H1 (cell line): ENCODE measurements at regions not wholly inside any gene's neighbourhood (a gene's known extent, or its start where the extent isn't known, plus 50 kb on each side); places are given as distances from the start of the nearest gene placed in this dataset.

Experiments used
- CTCF ChIA-PET: fragments of 300-600 bp; sonication (Branson Sonifier 250); formaldehyde crosslinking; loops from one replicate; lab custom pipeline; 2021; ENCODE audit not compliant: partially characterized antibody; lab: Charles Lee
- POLR2A ChIA-PET: fragments of 300-600 bp; sonication (Branson Sonifier 250); formaldehyde crosslinking; loops from one replicate; lab custom pipeline; 2021; ENCODE audit warnings: inconsistent platforms; ENCODE audit not compliant: partially characterized antibody; lab: Charles Lee
- DNase-seq, 2 experiments: peaks; one replicate each; pipeline versions ENCODE4 v3.0.0 to v3.0.0-alpha.2; 2010 to 2022; ENCODE audit warnings: low spot score in 2 of 2, low read depth in 1 of 2, mixed read lengths in 1 of 2
- FAIRE-seq: peaks from 2 replicates; lab custom pipeline; 2011; peaks lifted over from hg19 to GRCh38; lab: Jason Lieb, UNC
- H2AFZ ChIP-seq: 2 replicates; pipeline ENCODE4 v1.8.1; 2012; ENCODE audit warnings: low read length, inconsistent platforms
- H2AK5ac ChIP-seq: 2 replicates; pipeline ENCODE4 v1.6.1; 2013; ENCODE audit warnings: low read depth, low read length
- H2BK120ac ChIP-seq: replicated peaks from 2 replicates; pipeline ENCODE3; 2013; ENCODE audit warnings: low read depth, low read length, inconsistent platforms
- H2BK12ac ChIP-seq: 2 replicates; pipeline ENCODE4 v1.6.1; 2013; ENCODE audit warnings: low read depth, low read length
- H2BK15ac ChIP-seq: 2 replicates; pipeline ENCODE4 v1.6.1; 2013; ENCODE audit warnings: low read length
- H2BK20ac ChIP-seq: 2 replicates; pipeline ENCODE4 v1.6.1; 2013; ENCODE audit warnings: low read length
- H2BK5ac ChIP-seq: 2 replicates; pipeline ENCODE4 v1.6.1; 2013; ENCODE audit warnings: low read depth, low read length
- H3K14ac ChIP-seq: 2 replicates; pipeline ENCODE4 v1.6.1; 2013; ENCODE audit warnings: inconsistent platforms; ENCODE audit not compliant: insufficient read length
- H3K18ac ChIP-seq: 2 replicates; pipeline ENCODE4 v1.6.1; 2013; ENCODE audit warnings: low read length; ENCODE audit errors: extremely low read depth
- H3K23ac ChIP-seq: 2 replicates; pipeline ENCODE4 v1.6.1; 2013; ENCODE audit warnings: inconsistent platforms; ENCODE audit not compliant: insufficient read length
- H3K23me2 ChIP-seq: 2 replicates; pipeline ENCODE4 v1.6.1; 2013; ENCODE audit warnings: low read depth, low read length
- H3K27ac ChIP-seq: 2 replicates; pipeline ENCODE4 v1.6.1; 2011; ENCODE audit warnings: low read depth, low read length, inconsistent platforms
- H3K27me3 ChIP-seq, 4 experiments: replicated peaks in 1 of 4; 1 replicate in 1 of 4; 2 replicates in 3 of 4; pipeline versions ENCODE4 v1.6.1 to v1.8.1; 2011 to 2013; ENCODE audit warnings: low read length in 3 of 4, mild to moderate bottlenecking in 3 of 4, inconsistent platforms in 2 of 4, mixed read lengths in 2 of 4, moderate library complexity in 1 of 4; ENCODE audit not compliant: control insufficient read depth in 3 of 4, insufficient read depth in 3 of 4; ENCODE audit errors: extremely low read depth in 1 of 4
- H3K36me3 ChIP-seq, 4 experiments: 2 replicates each; pipeline versions ENCODE4 v1.6.1 to v1.8.1; 2011 to 2013; ENCODE audit warnings: mild to moderate bottlenecking in 4 of 4, low read length in 3 of 4, moderate library complexity in 2 of 4, control low read depth in 1 of 4, inconsistent platforms in 1 of 4; ENCODE audit not compliant: insufficient read depth in 4 of 4, control insufficient read depth in 2 of 4
- H3K4ac ChIP-seq: replicated peaks from 2 replicates; pipeline ENCODE3; 2013; ENCODE audit warnings: low read length, low read depth, mixed read lengths, inconsistent platforms; ENCODE audit not compliant: insufficient read length
- H3K4me1 ChIP-seq, 4 experiments: replicated peaks in 1 of 4; 1 replicate in 1 of 4; 2 replicates in 3 of 4; pipeline versions ENCODE4 v1.6.1 to v1.8.1; 2011 to 2013; ENCODE audit warnings: low read length in 3 of 4, inconsistent platforms in 2 of 4, mixed read lengths in 1 of 4; ENCODE audit not compliant: insufficient read depth in 4 of 4, control insufficient read depth in 3 of 4
- H3K4me2 ChIP-seq, 2 experiments: 2 replicates each; pipeline versions ENCODE4 v1.6.1 to v1.8.1; 2011 to 2013; ENCODE audit warnings: low read depth in 2 of 2, low read length in 2 of 2, control low read depth in 1 of 2, inconsistent platforms in 1 of 2, mild to moderate bottlenecking in 1 of 2; ENCODE audit not compliant: insufficient read depth in 1 of 2
- H3K4me3 ChIP-seq, 4 experiments: fragments of 200-600, 300-600 bp in 1 of 4; sonication (generic), shearing (Covaris generic), sonication (Bioruptor Twin) in 1 of 4; 2 replicates each; pipeline versions ENCODE4 v1.5.1 to v1.8.1; 2011 to 2016; ENCODE audit warnings: low read length in 4 of 4, low read depth in 3 of 4, control low read depth in 2 of 4, inconsistent platforms in 2 of 4, mild to moderate bottlenecking in 2 of 4, mixed read lengths in 1 of 4, moderate library complexity in 1 of 4; ENCODE audit not compliant: insufficient read depth in 2 of 4; ENCODE audit errors: extremely low read depth in 1 of 4
- H3K56ac ChIP-seq: replicated peaks from 2 replicates; pipeline ENCODE3; 2013; ENCODE audit warnings: low read depth, mild to moderate bottlenecking, mixed read lengths, low read length, inconsistent platforms; ENCODE audit not compliant: insufficient read length
- H3K79me1 ChIP-seq: 2 replicates; pipeline ENCODE4 v1.6.1; 2013; ENCODE audit warnings: low read depth, low read length, control low read depth
- H3K79me2 ChIP-seq, 2 experiments: 2 replicates each; pipeline versions ENCODE4 v1.6.1 to v1.8.1; 2012 to 2013; ENCODE audit warnings: low read length in 2 of 2, mild to moderate bottlenecking in 2 of 2, inconsistent platforms in 1 of 2; ENCODE audit not compliant: insufficient read depth in 2 of 2, control insufficient read depth in 1 of 2
- H3K9ac ChIP-seq, 4 experiments: replicated peaks in 1 of 4; 1 replicate in 1 of 4; 2 replicates in 3 of 4; pipeline versions ENCODE4 v1.6.1 to v1.8.1; 2011 to 2013; ENCODE audit warnings: low read depth in 3 of 4, low read length in 3 of 4, control low read depth in 2 of 4, mild to moderate bottlenecking in 2 of 4, moderate library complexity in 2 of 4, inconsistent platforms in 1 of 4; ENCODE audit errors: extremely low read depth in 1 of 4
- H3K9me3 ChIP-seq, 2 experiments: 2 replicates each; pipeline versions ENCODE4 v1.6.1 to v1.8.1; 2012 to 2013; ENCODE audit warnings: mild to moderate bottlenecking in 2 of 2, moderate library complexity in 2 of 2, control low read depth in 1 of 2, inconsistent platforms in 1 of 2, low read depth in 1 of 2, low read length in 1 of 2, mixed read lengths in 1 of 2; ENCODE audit not compliant: insufficient read depth in 2 of 2
- H4K20me1 ChIP-seq, 2 experiments: replicated peaks in 1 of 2; 2 replicates each; pipeline versions ENCODE3 to v1.8.1; 2011 to 2013; ENCODE audit warnings: inconsistent platforms in 2 of 2, low read length in 2 of 2, mild to moderate bottlenecking in 1 of 2; ENCODE audit not compliant: insufficient read depth in 2 of 2, control insufficient read depth in 1 of 2
- H4K5ac ChIP-seq: 2 replicates; pipeline ENCODE4 v1.6.1; 2013; ENCODE audit warnings: low read length, low read depth, mixed read lengths, inconsistent platforms; ENCODE audit not compliant: insufficient read length
- H4K8ac ChIP-seq: 2 replicates; pipeline ENCODE4 v1.8.0; 2013; ENCODE audit warnings: mild to moderate bottlenecking, moderate library complexity, low read length, inconsistent platforms; ENCODE audit not compliant: insufficient read depth; ENCODE audit errors: extremely low read depth
- H4K91ac ChIP-seq: replicated peaks from 2 replicates; pipeline ENCODE3; 2013; ENCODE audit warnings: low read length, mixed read lengths, inconsistent platforms; ENCODE audit not compliant: insufficient read length
- CBX5 ChIP-seq: fragments of 300-800, 300-1000 bp; sonication (generic); IDR thresholded peaks from 2 replicates; pipeline ENCODE4 v1.7.1; 2016; ENCODE audit warnings: antibody characterized with exemption, low read length, low read depth
- CHD1 ChIP-seq: IDR thresholded peaks from 2 replicates; pipeline ENCODE4 v1.6.1; 2012; ENCODE audit warnings: low read depth, low read length, improper control_type of control experiment
- POU5F1 ChIP-seq: IDR thresholded peaks from 2 replicates; pipeline ENCODE4 v1.6.1; 2011; ENCODE audit warnings: low read depth, mild to moderate bottlenecking, low read length, moderate library complexity
- RNF2 ChIP-seq: fragments of 200-900, 300-1000 bp; sonication (generic); IDR thresholded peaks from 2 replicates; pipeline ENCODE4 v1.7.1; 2016; ENCODE audit warnings: borderline replicate concordance, low read depth, mild to moderate bottlenecking, antibody characterized with exemption, low read length; ENCODE audit not compliant: poor library complexity, severe bottlenecking; ENCODE audit errors: missing control alignments
- SAP30 ChIP-seq: fragments of 300-600 bp; sonication (generic); IDR thresholded peaks from 2 replicates; pipeline ENCODE4 v1.7.1; 2012; ENCODE audit warnings: low read length, moderate library complexity, mild to moderate bottlenecking, inconsistent platforms; ENCODE audit not compliant: insufficient read depth, insufficient replicate concordance
- TAF1 ChIP-seq: IDR thresholded peaks from 2 replicates; pipeline ENCODE4 v1.6.1; 2011; ENCODE audit warnings: mild to moderate bottlenecking, low read depth, low read length
- TCF12 ChIP-seq: IDR thresholded peaks from 2 replicates; pipeline ENCODE4 v1.6.1; 2011; ENCODE audit warnings: low read depth, mild to moderate bottlenecking, low read length
- WGBS, 2 experiments: shearing (Covaris generic) in 1 of 2; methylation state at CpG; one replicate each; pipeline versions ENCODE4 v1.1.6 to v1.1.7; 2013 to 2015; ENCODE audit warnings: low lambda C conversion rate in 2 of 2, mixed read lengths in 2 of 2, inconsistent platforms in 1 of 2, low coverage in 1 of 2, missing lambda C conversion rate in 1 of 2; ENCODE audit not compliant: insufficient replicate concordance in 2 of 2, insufficient coverage in 1 of 2, insufficient read length in 1 of 2; ENCODE audit errors: extremely low coverage in 1 of 2, missing lambda C conversion rate in 1 of 2; 5-methylcytosine and 5-hydroxymethylcytosine counted together

GRCh38 chr5:170181902-170182301, 50.9 kb upstream of the C5orf58 start:
- POLR2A ChIA-PET: no interaction called here
- CTCF ChIA-PET: interaction anchor here (0.6 to 9.4 kb wide), 10 partner anchors 12 to 104 kb away, joined by 3 to 217 read pairs (median 6); partner anchors contain the start of gene FOXI1
- Histone ChIP-seq H4K5ac (no peak overlapping the region), H3K4me1 (no peaks in the 10 kb centered on the region), H3K36me3 (no peaks in the 10 kb centered on the region), H3K9me3 (no peaks in the 10 kb centered on the region), H3K79me2 (no peaks in the 10 kb centered on the region), H3K4me3 (no peak overlapping the region), H2BK20ac (no peak overlapping the region), H4K8ac (no peak overlapping the region), H3K14ac (no peak overlapping the region), H2BK15ac (no peak overlapping the region), H3K27ac (no peak overlapping the region), H2BK120ac (no peak overlapping the region), H2BK12ac (no peak overlapping the region), H2AFZ (no peak overlapping the region), H3K18ac (no peak overlapping the region), H3K4ac (no peak overlapping the region), H4K20me1 (no peaks in the 10 kb centered on the region), H3K23ac (no peak overlapping the region), H2AK5ac (no peak overlapping the region), H3K23me2 (no peaks in the 10 kb centered on the region), H3K4me2 (no peak overlapping the region), H2BK5ac (no peak overlapping the region), H3K9ac (no peak overlapping the region), H4K91ac (no peak overlapping the region), H3K56ac (no peak overlapping the region), H3K79me1 (no peaks in the 10 kb centered on the region), H3K27me3 (no peaks in the 10 kb centered on the region)
- WGBS, 2 experiments: 97% methylated on average over 2 of the region's 2 CpGs; no CpG with 5 or more reads in 1 of the 2 experiments
- TF ChIP-seq POU5F1 (no peak), TCF12 (no peak), TAF1 (no peak), RNF2 (no peak), CHD1 (no peak), CBX5 (no peak), SAP30 (no peak)
- DNase-seq: no peak
- FAIRE-seq: no peak
